ENCODE measurements at regions not wholly inside any gene's neighbourhood (a gene's known extent, or its start where the extent isn't known, plus 50 kb on each side); places are given as distances from the start of the nearest gene placed in this dataset.
"Not testable (repeated sequence)": the region's sequence is repeated elsewhere in the genome, so short reads cannot be mapped to it uniquely, and the experiment has no call there.

DNA sequence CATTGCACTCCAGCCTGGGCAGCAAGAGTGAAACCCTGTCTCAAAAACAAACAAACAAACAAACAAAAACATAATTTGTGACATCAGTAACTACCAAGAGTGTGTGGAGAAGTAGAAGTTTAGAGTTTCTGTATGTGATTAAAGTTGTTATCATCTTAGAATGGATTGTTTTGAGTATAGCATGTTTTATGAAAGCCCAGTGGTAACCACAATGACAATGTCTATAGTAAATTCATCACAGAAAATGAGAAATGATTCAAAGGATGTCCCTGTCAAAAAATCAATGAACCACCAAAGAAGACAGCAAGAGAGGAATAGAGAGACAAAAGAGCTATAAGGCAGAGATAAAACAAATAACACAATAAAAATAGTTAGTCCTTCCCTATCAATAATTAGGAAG, 1299.2 kb downstream of the CNTNAP5 start:
- DNase-seq (ENCODE audit: low read depth in 1 of 2, low spot score in 1 of 2), result no peak

DNA sequence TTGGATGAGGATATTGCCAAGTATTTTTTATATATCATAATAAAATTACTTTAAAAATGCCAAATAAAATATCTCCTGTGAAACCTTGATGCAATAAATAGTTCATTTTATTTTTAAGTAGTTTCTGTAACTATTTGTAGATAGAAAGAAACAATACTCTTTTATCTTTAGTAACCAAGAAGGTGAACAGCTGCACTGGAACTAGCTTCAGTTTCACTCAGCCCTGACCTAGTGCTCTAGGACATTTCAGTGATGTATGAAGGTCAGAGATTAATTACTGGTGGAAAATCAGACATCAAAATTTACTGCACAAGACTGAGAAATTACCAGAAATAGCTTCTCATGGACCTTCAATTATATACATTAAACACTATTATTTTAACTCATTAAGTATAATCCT, 1305.0 kb downstream of the CNTNAP5 start:
- DNase-seq (ENCODE audit: low read depth in 1 of 2, low spot score in 1 of 2), result no peak

DNA sequence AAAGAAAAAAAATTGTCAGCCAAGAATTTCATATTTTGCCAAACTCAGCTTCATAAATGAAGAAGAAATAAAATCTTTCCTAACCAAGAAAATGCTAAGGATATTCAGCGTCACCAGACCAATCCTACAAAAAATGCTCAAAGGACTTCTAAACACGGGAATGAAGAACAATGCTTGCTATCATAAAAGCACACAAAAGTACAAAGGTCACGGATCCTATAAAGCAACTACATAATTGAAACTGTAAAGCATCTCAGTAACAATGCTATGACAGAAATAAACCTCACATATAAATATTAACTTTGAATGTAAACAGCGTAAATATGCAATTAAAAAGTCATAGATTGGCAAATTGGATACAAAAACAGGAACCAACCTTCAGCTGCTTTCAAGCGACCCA, 1314.6 kb upstream of the GYPC start:
- no peak for DNase-seq (ENCODE audit: low read depth in 1 of 2, low spot score in 1 of 2)

GRCh38 chr2:125353542-125353941, 1302.4 kb upstream of the GYPC start:
- not testable (repeated sequence) for DNase-seq (ENCODE audit: low read depth in 1 of 2, low spot score in 1 of 2)

GRCh38 chr2:125364192-125364983, 1291.6 kb upstream of the GYPC start:
- DNase-seq (ENCODE audit: low read depth in 1 of 2, low spot score in 1 of 2), result no peak

DNA sequence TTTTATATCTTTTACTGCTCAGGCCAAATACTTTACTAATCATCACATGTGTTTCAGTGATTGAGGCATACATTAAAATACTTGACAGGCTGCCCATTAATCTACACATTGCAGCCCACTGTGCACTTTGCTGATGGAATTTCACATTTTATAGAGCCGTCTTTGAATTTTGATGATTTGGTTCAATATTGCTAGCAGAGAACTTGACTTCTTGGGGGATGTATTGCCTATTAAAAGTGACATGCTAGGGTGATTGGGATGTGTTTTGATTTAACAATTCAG, 1291.0 kb upstream of the GYPC start:
- DNase-seq (ENCODE audit: low read depth in 1 of 2, low spot score in 1 of 2), result no peak

- no peak for DNase-seq (ENCODE audit: low read depth in 1 of 2, low spot score in 1 of 2)
Measured at GRCh38 chr2:125371867-125372266, 1284.1 kb upstream of the GYPC start.

DNA sequence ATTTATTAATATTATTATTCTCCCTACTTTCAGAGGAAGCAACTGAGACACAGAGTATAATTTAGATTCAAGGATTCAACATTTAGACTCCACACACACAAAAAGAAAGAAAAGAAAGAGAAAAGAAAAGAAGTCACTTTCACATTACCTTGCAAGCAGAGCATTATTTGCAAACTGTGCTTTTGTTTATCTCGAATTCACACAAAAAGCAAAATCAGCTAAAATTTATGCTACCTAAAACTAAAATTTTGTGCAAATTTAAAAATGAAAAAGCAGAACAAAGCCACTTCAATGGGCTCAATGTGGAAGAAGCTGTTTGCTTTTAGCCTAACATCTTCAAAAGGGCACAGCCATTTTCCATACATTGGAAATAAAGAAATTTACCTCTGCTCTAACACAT, 1282.7 kb upstream of the GYPC start:
- no peak for DNase-seq (ENCODE audit: low read depth in 1 of 2, low spot score in 1 of 2)

DNA sequence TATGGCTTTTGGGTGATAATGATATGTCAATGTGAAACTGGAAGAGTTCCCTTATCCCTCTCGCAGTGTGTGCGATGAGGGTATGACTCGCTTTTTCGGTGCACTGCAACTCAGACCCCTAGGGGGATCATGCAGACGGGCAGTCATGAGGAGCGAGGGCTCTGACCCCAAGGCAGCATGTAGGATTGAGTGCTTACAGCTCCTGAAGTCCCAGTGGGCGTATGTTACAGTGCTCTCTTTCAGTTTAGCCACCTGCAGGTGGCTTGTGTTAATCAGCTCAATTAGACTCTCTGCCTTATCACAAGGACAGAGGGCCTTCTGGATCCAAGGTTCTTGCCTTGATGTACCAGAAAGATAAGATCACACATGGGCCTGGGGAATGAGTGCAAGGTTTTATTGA, 1269.9 kb upstream of the GYPC start:
- DNase-seq (ENCODE audit: low read depth in 1 of 2, low spot score in 1 of 2), result no peak

- DNase-seq (ENCODE audit: low read depth in 1 of 2, low spot score in 1 of 2), result no peak
Measured at GRCh38 chr2:125397535-125398251, 1258.3 kb upstream of the GYPC start.

GRCh38 chr2:125398738-125399524, 1257.0 kb upstream of the GYPC start:
- DNase-seq (ENCODE audit: low read depth in 1 of 2, low spot score in 1 of 2), result no peak

- DNase-seq (ENCODE audit: low read depth in 1 of 2, low spot score in 1 of 2), result no peak
Measured at GRCh38 chr2:125405816-125406215, 1250.1 kb upstream of the GYPC start.

GRCh38 chr2:125408874-125409538, 1247.0 kb upstream of the GYPC start:
- no peak for DNase-seq (ENCODE audit: low read depth in 1 of 2, low spot score in 1 of 2)

GRCh38 chr2:125418483-125418882, 1237.5 kb upstream of the GYPC start:
- no peak for DNase-seq (ENCODE audit: low read depth in 1 of 2, low spot score in 1 of 2)

GRCh38 chr2:125422198-125422770, 1233.7 kb upstream of the GYPC start:
- DNase-seq (ENCODE audit: low read depth in 1 of 2, low spot score in 1 of 2), result not testable (repeated sequence)

GRCh38 chr2:125424266-125424785, 1231.6 kb upstream of the GYPC start:
- no peak for DNase-seq (ENCODE audit: low read depth in 1 of 2, low spot score in 1 of 2)

- DNase-seq (ENCODE audit: low read depth in 1 of 2, low spot score in 1 of 2), result no peak
Measured at GRCh38 chr2:125427721-125428315, 1228.1 kb upstream of the GYPC start.

DNA sequence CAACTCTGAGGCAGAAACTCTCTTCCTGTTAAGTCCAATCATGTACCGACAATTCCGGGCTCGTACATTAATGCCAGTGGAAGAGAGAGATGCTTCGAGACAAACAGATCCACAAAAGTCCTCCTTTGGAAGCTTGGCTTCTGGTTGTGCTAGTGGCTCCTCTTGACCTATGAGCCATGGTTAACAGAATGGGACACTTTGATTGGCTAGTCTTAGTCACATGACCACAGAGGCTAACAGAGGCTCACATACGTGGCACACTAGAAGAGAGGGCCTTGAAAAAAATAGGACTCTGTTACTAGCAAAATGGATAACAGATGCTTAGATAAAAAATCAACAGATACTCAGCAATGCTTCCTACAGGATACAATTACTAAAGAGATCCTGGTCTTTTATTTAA, 1211.9 kb upstream of the GYPC start:
- no peak for DNase-seq (ENCODE audit: low read depth in 1 of 2, low spot score in 1 of 2)

GRCh38 chr2:125445495-125445894, 1210.5 kb upstream of the GYPC start:
- DNase-seq (ENCODE audit: low read depth in 1 of 2, low spot score in 1 of 2), result no peak

DNA sequence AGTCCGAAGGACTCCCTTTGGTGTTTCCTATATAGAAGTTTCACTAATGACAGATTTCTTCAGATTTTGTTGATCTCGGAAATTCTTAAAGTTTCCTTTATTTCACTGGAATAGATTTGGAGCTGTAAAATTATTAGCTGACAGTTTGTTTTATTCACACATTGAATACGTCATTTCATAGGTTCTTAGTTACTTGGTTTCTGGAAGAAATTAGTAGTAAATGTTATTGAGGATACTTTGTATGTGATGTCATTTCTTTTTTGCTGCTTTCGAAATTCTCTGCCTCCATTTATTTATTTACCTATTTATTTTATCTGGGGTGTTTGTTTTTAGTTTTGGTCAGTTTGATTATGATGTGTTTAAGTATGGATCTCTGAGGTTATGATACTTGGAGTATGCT, 1205.9 kb upstream of the GYPC start:
- DNase-seq (ENCODE audit: low read depth in 1 of 2, low spot score in 1 of 2), result no peak

GRCh38 chr2:125455110-125455509, 1200.8 kb upstream of the GYPC start:
- DNase-seq (ENCODE audit: low read depth in 1 of 2, low spot score in 1 of 2), result no peak
